ENCODE measurements at regions not wholly inside any gene's neighbourhood (a gene's known extent, or its start where the extent isn't known, plus 50 kb on each side); places are given as distances from the start of the nearest gene placed in this dataset.

DNA sequence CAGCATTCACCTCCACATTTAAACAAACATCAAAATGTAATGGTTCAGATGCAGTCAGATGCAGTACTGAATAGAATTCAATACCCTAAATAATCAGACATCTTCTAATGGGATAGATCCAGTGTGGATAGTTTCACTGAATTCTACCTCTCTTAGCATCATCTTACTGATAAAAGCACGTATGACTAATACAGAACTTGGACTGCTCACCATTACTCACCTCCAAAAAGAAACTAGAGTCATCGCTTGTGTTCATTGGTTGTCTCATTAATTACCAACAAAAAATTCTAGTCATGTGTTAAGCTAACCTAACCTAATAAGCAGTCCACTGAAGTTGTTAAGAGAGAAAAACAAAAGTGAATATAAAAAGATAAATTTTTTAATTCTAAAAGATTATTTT, 165.9 kb upstream of the IRAK1BP1 start:
- H3K4me1 Mint-ChIP-seq (ENCODE audit: low read depth), result no peaks in the 10 kb centered on the region
- ATAC-seq (ENCODE audit: poor library complexity), result no peak
- no peak for TF ChIP-seq CTCF (IDR thresholded peaks at IDR 0.05)

DNA sequence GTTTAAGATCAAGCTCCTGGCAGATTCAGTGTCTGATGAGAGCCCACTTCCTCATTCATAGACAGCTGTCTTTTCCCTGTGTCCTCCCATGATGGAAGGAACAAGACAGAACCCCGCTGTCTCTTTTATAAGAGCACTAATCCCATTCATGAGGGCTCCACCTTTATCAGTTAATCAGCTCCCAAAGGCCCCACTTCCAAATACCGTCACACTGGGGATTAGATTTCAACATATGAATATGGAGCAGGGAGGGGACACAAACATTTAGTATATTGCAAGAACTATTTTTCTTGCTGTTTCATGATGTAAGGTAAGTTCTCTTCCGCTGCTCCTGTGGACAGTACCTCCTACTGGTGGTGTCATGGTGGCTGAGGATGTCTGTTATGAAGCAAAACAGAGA, 158.3 kb upstream of the IRAK1BP1 start:
- Mint-ChIP-seq H3K36me3 (ENCODE audit: low read depth) (no peaks in the 10 kb centered on the region), H3K27ac (no peak overlapping the region), H3K27me3 (no peaks in the 10 kb centered on the region), H3K4me1 (ENCODE audit: low read depth) (no peaks in the 10 kb centered on the region), H3K9me3 (no peaks in the 10 kb centered on the region), H3K4me3 (no peak overlapping the region)
- ATAC-seq (ENCODE audit: poor library complexity), result no peak
- Histone ChIP-seq H3K36me3 (ENCODE audit: insufficient read depth, low read length) (no peaks in the 10 kb centered on the region), H3K9me3 (ENCODE audit: control insufficient read depth in 1 of 2, insufficient read depth in 1 of 2, low read length in 2 of 2) (no peaks in the 10 kb centered on the region), H3K4me3 (ENCODE audit: low read length) (no peak overlapping the region), H3K27me3 (ENCODE audit: control insufficient read depth in 1 of 2, insufficient read depth in 2 of 2, low read length in 2 of 2) (no peaks in the 10 kb centered on the region), H3K4me1 (ENCODE audit: insufficient read depth, low read length) (no peaks in the 10 kb centered on the region), H3K27ac (ENCODE audit: low read depth in 1 of 2, low read length in 2 of 2) (no peak overlapping the region)
- no peak for DNase-seq
- CTCF ChIA-PET, result no interaction called here
- POLR2A ChIA-PET, result no interaction called here
- intact Hi-C loops (cut with DNase I, micrococcal nuclease), result no loop called here
- no peak for TF ChIP-seq CTCF (IDR thresholded peaks at IDR 0.05)

More for the DNA sequence above, 165.9 kb upstream of the IRAK1BP1 start:
- intact Hi-C loops (cut with DNase I, micrococcal nuclease), result no loop called here
- no peaks in the 10 kb centered on the region for H3K9me3 Mint-ChIP-seq
- H3K27me3 ChIP-seq (ENCODE audit: control insufficient read depth in 1 of 2, insufficient read depth in 2 of 2, low read length in 2 of 2), result no peaks in the 10 kb centered on the region
- no peak overlapping the region for H3K27ac ChIP-seq (ENCODE audit: low read depth in 1 of 2, low read length in 2 of 2)
- no peaks in the 10 kb centered on the region for H3K36me3 Mint-ChIP-seq (ENCODE audit: low read depth)
- ChIA-PET CTCF (no interaction called here), POLR2A (no interaction called here)
- DNase-seq, result no peak
- H3K27ac Mint-ChIP-seq, result no peak overlapping the region
- no peaks in the 10 kb centered on the region for H3K27me3 Mint-ChIP-seq
- H3K4me3 Mint-ChIP-seq, result no peak overlapping the region
- no peaks in the 10 kb centered on the region for H3K4me1 ChIP-seq (ENCODE audit: insufficient read depth, low read length)
- no peaks in the 10 kb centered on the region for H3K36me3 ChIP-seq (ENCODE audit: insufficient read depth, low read length)
- no peak overlapping the region for H3K4me3 ChIP-seq (ENCODE audit: low read length)
- H3K9me3 ChIP-seq (ENCODE audit: control insufficient read depth in 1 of 2, insufficient read depth in 1 of 2, low read length in 2 of 2), result no peaks in the 10 kb centered on the region

DNA sequence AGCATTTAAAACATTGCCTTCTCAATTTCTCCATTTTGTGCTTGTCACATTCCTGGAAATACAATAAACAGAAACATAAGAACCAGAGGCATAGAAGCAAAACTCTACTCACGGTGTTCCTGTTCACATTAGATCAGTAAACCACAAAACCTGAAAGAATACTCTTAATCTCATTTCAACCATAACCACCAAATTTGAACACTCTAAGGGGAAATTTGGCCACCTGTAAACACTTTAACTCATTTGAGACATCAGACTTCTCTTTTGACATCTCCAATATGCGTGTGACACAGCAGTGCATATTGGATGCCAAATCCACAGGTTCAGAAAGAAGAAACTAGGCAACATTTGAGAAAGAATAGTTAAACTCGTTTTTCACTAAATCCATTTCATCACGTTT, 153.8 kb upstream of the IRAK1BP1 start:
- Mint-ChIP-seq H3K4me3 (no peak overlapping the region), H3K27ac (no peak overlapping the region), H3K9me3 (no peaks in the 10 kb centered on the region), H3K27me3 (no peaks in the 10 kb centered on the region), H3K36me3 (ENCODE audit: low read depth) (no peaks in the 10 kb centered on the region), H3K4me1 (ENCODE audit: low read depth) (no peaks in the 10 kb centered on the region)
- ATAC-seq (ENCODE audit: poor library complexity) (no peak), DNase-seq (no peak)
- H3K4me3 ChIP-seq (ENCODE audit: low read length), result no peak overlapping the region
- no peak overlapping the region for H3K27ac ChIP-seq (ENCODE audit: low read depth in 1 of 2, low read length in 2 of 2)
- H3K36me3 ChIP-seq (ENCODE audit: insufficient read depth, low read length), result no peaks in the 10 kb centered on the region
- H3K4me1 ChIP-seq (ENCODE audit: insufficient read depth, low read length), result no peaks in the 10 kb centered on the region
- no peaks in the 10 kb centered on the region for H3K27me3 ChIP-seq (ENCODE audit: control insufficient read depth in 1 of 2, insufficient read depth in 2 of 2, low read length in 2 of 2)
- POLR2A ChIA-PET, result no interaction called here
- CTCF ChIA-PET, result no interaction called here
- no peak for TF ChIP-seq CTCF (IDR thresholded peaks at IDR 0.05)
- no peaks in the 10 kb centered on the region for H3K9me3 ChIP-seq (ENCODE audit: control insufficient read depth in 1 of 2, insufficient read depth in 1 of 2, low read length in 2 of 2)
- intact Hi-C loops (cut with DNase I, micrococcal nuclease), result no loop called here

All from CD4-positive, alpha-beta T cell (primary cell).